ENCODE measurements at regions not wholly inside any gene's neighbourhood (a gene's known extent, or its start where the extent isn't known, plus 50 kb on each side); places are given as distances from the start of the nearest gene placed in this dataset.
"Not testable (repeated sequence)": the region's sequence is repeated elsewhere in the genome, so short reads cannot be mapped to it uniquely, and the experiment has no call there.

DNA sequence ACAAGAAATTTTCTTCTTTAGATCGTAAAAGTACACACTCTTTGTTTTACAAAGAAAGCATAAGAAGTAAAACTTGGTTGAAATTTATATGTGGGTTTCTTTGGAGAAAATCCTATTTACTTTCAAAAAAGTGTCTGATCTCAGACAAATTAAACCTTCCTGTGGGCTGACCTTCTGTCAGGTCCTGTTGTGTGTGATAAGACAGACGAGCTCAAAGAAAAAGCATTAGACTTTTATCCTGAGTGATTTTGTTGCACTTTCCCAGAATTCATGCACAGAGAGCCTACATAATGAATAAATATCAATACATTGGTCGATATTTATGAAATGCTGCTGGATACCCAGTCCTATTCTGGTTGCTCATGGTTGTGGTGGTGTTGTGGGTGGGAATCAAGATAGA, 302.1 kb upstream of the SYNCRIP start:
- Histone ChIP-seq H3K27me3 (ENCODE audit: control insufficient read depth in 1 of 2, insufficient read depth in 2 of 2, low read length in 2 of 2) (no peaks in the 10 kb centered on the region), H3K9ac (ENCODE audit: low read length in 2 of 2) (no peak overlapping the region), H3K9me3 (ENCODE audit: control insufficient read depth in 2 of 2, low read length in 2 of 2) (no peaks in the 10 kb centered on the region), H3K27ac (ENCODE audit: low read length) (no peak overlapping the region), H3K36me3 (ENCODE audit: control insufficient read depth in 2 of 2, insufficient read depth in 2 of 2, low read length in 2 of 2) (no peaks in the 10 kb centered on the region), H3K4me1 (ENCODE audit: control insufficient read depth, insufficient read depth, low read length) (no peaks in the 10 kb centered on the region), H3K4me3 (ENCODE audit: low read length in 2 of 2) (no peak overlapping the region)

DNA sequence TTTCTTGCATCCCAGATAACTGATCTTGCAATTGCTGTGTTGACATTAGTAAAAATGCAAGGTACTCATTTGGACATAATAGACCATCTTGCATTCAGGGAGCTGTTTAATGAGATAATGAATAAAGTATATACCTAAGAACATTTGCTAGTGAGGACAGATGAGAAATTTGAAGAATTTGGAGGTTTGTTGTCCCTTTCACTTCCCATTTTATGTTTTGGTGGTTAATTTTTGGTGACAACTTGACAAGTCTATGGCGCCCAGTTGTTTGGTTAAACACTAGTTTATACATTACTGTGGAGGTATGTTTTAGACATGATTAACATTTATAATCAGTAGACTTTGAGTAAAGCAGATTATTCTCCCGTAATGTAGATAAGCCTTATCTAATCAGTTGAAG, 300.2 kb upstream of the SYNCRIP start:
- no peaks in the 10 kb centered on the region for H3K27me3 ChIP-seq (ENCODE audit: control insufficient read depth in 1 of 2, insufficient read depth in 2 of 2, low read length in 2 of 2)
- H3K4me1 ChIP-seq (ENCODE audit: control insufficient read depth, insufficient read depth, low read length), result no peaks in the 10 kb centered on the region
- no peak overlapping the region for H3K4me3 ChIP-seq (ENCODE audit: low read length in 2 of 2)
- no peak overlapping the region for H3K9ac ChIP-seq (ENCODE audit: low read length in 2 of 2)
- H3K9me3 ChIP-seq (ENCODE audit: control insufficient read depth in 2 of 2, low read length in 2 of 2), result no peaks in the 10 kb centered on the region
- H3K36me3 ChIP-seq (ENCODE audit: control insufficient read depth in 2 of 2, insufficient read depth in 2 of 2, low read length in 2 of 2), result no peaks in the 10 kb centered on the region
- H3K27ac ChIP-seq (ENCODE audit: low read length), result no peak overlapping the region

DNA sequence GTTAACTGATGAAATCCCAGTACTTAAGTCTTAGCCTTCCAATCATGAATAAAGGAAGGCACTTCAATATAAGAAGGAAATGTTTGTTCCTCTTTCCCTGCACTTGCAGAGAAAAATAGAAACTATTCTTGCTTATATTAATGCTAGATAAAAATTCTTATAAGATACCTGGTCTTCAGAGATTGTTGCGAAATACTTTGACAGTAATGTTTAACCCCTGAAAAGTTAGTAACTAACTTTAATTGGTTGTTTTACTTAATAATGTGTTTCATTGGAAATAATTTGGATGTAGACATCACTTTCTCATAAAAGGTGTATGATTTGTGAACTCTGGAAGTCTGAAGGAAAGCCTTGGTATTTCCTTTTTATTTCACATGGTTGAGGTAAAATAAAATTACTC, 294.2 kb upstream of the SYNCRIP start:
- Histone ChIP-seq H3K4me1 (ENCODE audit: control insufficient read depth, insufficient read depth, low read length) (no peaks in the 10 kb centered on the region), H3K27me3 (ENCODE audit: control insufficient read depth in 1 of 2, insufficient read depth in 2 of 2, low read length in 2 of 2) (no peaks in the 10 kb centered on the region), H3K9ac (ENCODE audit: low read length in 2 of 2) (no peak overlapping the region), H3K9me3 (ENCODE audit: control insufficient read depth in 2 of 2, low read length in 2 of 2) (peaks cover 0 to 3% of the 10 kb centered on the region in 2 donors), H3K4me3 (ENCODE audit: low read length in 2 of 2) (no peak overlapping the region), H3K27ac (ENCODE audit: low read length) (no peak overlapping the region), H3K36me3 (ENCODE audit: control insufficient read depth in 2 of 2, insufficient read depth in 2 of 2, low read length in 2 of 2) (no peaks in the 10 kb centered on the region)

DNA sequence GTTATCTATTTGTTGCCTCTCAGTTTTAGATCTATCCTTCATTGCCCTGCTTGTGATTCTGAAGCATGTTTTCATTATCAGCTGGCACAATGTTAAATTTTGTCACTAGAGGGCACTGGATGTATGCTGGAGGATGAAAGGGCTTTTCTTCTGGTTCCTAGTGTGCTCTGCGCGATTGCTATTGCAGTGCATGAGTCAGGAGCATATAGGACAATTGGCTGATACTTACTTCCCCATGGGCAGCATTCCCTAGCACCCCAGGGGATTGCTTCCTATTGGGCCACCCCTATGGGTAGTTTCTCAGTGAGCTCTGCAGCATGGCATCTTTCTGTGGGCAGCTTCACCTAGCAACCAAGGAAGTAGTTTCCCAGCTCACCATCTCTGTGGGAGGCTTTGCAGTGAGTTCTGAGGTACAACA, 280.3 kb upstream of the SYNCRIP start:
- H3K4me1 ChIP-seq (ENCODE audit: control insufficient read depth, insufficient read depth, low read length), result no peaks in the 10 kb centered on the region
- H3K36me3 ChIP-seq (ENCODE audit: control insufficient read depth in 2 of 2, insufficient read depth in 2 of 2, low read length in 2 of 2), result no peaks in the 10 kb centered on the region
- no peak overlapping the region for H3K27ac ChIP-seq (ENCODE audit: low read length)
- no peak overlapping the region for H3K4me3 ChIP-seq (ENCODE audit: low read length in 2 of 2)
- H3K9ac ChIP-seq (ENCODE audit: low read length in 2 of 2), result no peak overlapping the region
- no peaks in the 10 kb centered on the region for H3K27me3 ChIP-seq (ENCODE audit: control insufficient read depth in 1 of 2, insufficient read depth in 2 of 2, low read length in 2 of 2)
- no peaks in the 10 kb centered on the region for H3K9me3 ChIP-seq (ENCODE audit: control insufficient read depth in 2 of 2, low read length in 2 of 2)

DNA sequence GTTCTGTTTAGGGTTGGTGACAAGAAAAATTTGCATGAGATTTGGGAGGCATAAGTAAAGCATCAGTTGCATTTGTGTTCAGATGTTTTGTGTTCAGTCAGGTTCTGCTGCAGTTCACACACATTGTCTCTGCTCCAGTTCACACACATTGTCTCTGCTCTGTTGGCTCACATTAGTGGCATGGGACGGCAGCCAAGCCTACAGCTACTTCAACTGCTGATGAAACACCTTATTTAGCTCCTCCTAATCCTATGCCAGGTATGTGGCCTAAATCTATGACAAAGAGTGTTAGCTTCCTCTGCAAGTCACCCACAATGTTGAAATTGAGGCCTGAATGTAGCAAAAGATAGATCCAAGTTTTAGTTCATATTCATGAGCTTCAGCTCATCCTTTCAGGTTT, 278.1 kb upstream of the SYNCRIP start:
- H3K36me3 ChIP-seq (ENCODE audit: control insufficient read depth in 2 of 2, insufficient read depth in 2 of 2, low read length in 2 of 2), result no peaks in the 10 kb centered on the region
- H3K4me3 ChIP-seq (ENCODE audit: low read length in 2 of 2), result no peak overlapping the region
- no peaks in the 10 kb centered on the region for H3K9me3 ChIP-seq (ENCODE audit: control insufficient read depth in 2 of 2, low read length in 2 of 2)
- H3K4me1 ChIP-seq (ENCODE audit: control insufficient read depth, insufficient read depth, low read length), result no peaks in the 10 kb centered on the region
- no peak overlapping the region for H3K9ac ChIP-seq (ENCODE audit: low read length in 2 of 2)
- no peak overlapping the region for H3K27ac ChIP-seq (ENCODE audit: low read length)
- no peaks in the 10 kb centered on the region for H3K27me3 ChIP-seq (ENCODE audit: control insufficient read depth in 1 of 2, insufficient read depth in 2 of 2, low read length in 2 of 2)

DNA sequence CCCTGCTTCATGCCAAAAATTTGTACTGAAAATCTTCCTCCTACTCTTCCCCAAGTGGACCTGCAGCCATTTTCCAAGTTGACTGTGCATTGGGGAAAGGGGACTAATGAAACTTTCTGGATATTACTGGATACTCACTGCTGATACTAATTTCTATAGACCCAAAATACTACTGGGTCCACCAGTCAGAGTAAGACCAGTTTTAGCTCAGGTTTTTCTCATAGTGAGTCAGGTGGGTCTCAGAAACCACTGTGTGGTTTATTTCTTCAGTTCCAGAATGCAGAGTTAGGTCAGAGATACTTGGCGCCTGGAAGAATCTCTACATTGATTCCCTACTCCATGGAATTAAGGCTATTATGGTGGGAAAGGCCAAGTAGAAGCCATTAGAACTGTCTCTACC, 274.8 kb upstream of the SYNCRIP start:
- H3K4me1 ChIP-seq (ENCODE audit: control insufficient read depth, insufficient read depth, low read length), result no peaks in the 10 kb centered on the region
- no peak overlapping the region for H3K9ac ChIP-seq (ENCODE audit: low read length in 2 of 2)
- no peak overlapping the region for H3K4me3 ChIP-seq (ENCODE audit: low read length in 2 of 2)
- no peak overlapping the region for H3K27ac ChIP-seq (ENCODE audit: low read length)
- no peaks in the 10 kb centered on the region for H3K36me3 ChIP-seq (ENCODE audit: control insufficient read depth in 2 of 2, insufficient read depth in 2 of 2, low read length in 2 of 2)
- H3K9me3 ChIP-seq (ENCODE audit: control insufficient read depth in 2 of 2, low read length in 2 of 2), result no peaks in the 10 kb centered on the region
- H3K27me3 ChIP-seq (ENCODE audit: control insufficient read depth in 1 of 2, insufficient read depth in 2 of 2, low read length in 2 of 2), result no peaks in the 10 kb centered on the region

DNA sequence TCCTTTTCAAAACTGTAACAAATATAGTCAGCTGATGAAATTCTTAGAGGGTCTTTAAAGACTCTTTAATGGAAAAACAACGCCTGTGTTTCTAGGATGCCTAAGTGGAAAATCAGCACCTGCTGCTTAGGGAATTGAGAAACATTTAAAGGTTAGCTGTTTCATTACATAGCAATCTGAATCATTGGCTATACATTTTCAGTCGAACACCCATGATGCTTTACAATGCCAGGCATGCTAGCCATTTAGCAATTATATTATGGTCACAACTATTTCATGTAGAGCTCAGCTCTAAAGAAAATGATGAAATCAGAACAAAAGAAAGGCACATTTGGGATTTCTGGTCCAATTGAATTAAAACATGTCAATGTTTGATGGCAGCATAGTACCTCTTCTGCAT, 270.3 kb upstream of the SYNCRIP start:
- H3K27me3 ChIP-seq (ENCODE audit: control insufficient read depth in 1 of 2, insufficient read depth in 2 of 2, low read length in 2 of 2), result no peaks in the 10 kb centered on the region

DNA sequence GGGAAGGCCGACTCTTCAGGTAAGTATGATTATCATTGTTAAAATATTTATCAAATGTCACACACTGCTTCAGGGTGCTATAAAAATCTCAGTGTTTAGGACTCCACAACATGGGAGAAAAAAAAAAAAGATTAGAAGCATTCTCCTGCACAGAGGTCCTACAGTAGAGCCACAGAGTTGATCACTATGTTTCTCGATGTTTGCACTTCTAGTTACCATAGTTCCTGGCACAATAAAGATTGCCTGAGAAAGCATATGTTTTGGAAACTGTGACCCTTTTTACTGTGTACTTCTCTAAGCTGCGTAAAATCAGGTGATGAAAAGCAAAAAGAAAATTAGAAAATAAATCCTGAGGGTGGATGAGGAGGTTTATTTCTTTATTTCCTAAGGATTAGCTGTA, 269.9 kb upstream of the SYNCRIP start:
- Histone ChIP-seq H3K9ac (ENCODE audit: low read length in 2 of 2) (no peak overlapping the region), H3K27me3 (ENCODE audit: control insufficient read depth in 1 of 2, insufficient read depth in 2 of 2, low read length in 2 of 2) (no peaks in the 10 kb centered on the region), H3K4me1 (ENCODE audit: control insufficient read depth, insufficient read depth, low read length) (no peaks in the 10 kb centered on the region), H3K9me3 (ENCODE audit: control insufficient read depth in 2 of 2, low read length in 2 of 2) (no peaks in the 10 kb centered on the region), H3K27ac (ENCODE audit: low read length) (no peak overlapping the region), H3K4me3 (ENCODE audit: low read length in 2 of 2) (no peak overlapping the region), H3K36me3 (ENCODE audit: control insufficient read depth in 2 of 2, insufficient read depth in 2 of 2, low read length in 2 of 2) (no peaks in the 10 kb centered on the region)

More for the DNA sequence above, 270.3 kb upstream of the SYNCRIP start:
- H3K4me3 ChIP-seq (ENCODE audit: low read length in 2 of 2), result no peak overlapping the region
- no peaks in the 10 kb centered on the region for H3K4me1 ChIP-seq (ENCODE audit: control insufficient read depth, insufficient read depth, low read length)
- no peaks in the 10 kb centered on the region for H3K36me3 ChIP-seq (ENCODE audit: control insufficient read depth in 2 of 2, insufficient read depth in 2 of 2, low read length in 2 of 2)
- H3K9ac ChIP-seq (ENCODE audit: low read length in 2 of 2), result no peak overlapping the region
- no peak overlapping the region for H3K27ac ChIP-seq (ENCODE audit: low read length)
- no peaks in the 10 kb centered on the region for H3K9me3 ChIP-seq (ENCODE audit: control insufficient read depth in 2 of 2, low read length in 2 of 2)

DNA sequence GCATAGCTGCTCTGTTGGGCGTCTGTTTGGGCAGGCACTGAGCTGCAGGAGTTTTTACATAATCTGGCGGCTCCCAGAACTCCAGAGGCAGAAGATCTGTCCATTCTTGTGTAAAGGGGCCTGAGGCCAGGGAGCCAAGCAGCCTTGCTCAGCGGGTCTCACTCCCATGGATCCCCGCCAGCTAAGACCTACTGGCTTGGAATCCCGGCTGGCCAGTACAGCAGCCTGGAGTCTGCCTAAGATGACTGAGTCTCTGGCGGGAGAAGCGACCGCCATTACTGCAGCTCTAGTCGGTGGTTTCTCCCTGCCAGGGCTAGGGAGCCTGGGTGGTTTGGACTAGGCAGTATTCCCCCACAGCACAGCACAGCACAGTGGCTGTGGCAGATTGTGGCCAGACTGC, 268.4 kb upstream of the SYNCRIP start:
- Histone ChIP-seq H3K27me3 (ENCODE audit: control insufficient read depth in 1 of 2, insufficient read depth in 2 of 2, low read length in 2 of 2) (no peaks in the 10 kb centered on the region), H3K4me1 (ENCODE audit: control insufficient read depth, insufficient read depth, low read length) (no peaks in the 10 kb centered on the region), H3K9ac (ENCODE audit: low read length in 2 of 2) (no peak overlapping the region), H3K4me3 (ENCODE audit: low read length in 2 of 2) (no peak overlapping the region), H3K27ac (ENCODE audit: low read length) (no peak overlapping the region), H3K9me3 (ENCODE audit: control insufficient read depth in 2 of 2, low read length in 2 of 2) (no peaks in the 10 kb centered on the region), H3K36me3 (ENCODE audit: control insufficient read depth in 2 of 2, insufficient read depth in 2 of 2, low read length in 2 of 2) (no peaks in the 10 kb centered on the region)

DNA sequence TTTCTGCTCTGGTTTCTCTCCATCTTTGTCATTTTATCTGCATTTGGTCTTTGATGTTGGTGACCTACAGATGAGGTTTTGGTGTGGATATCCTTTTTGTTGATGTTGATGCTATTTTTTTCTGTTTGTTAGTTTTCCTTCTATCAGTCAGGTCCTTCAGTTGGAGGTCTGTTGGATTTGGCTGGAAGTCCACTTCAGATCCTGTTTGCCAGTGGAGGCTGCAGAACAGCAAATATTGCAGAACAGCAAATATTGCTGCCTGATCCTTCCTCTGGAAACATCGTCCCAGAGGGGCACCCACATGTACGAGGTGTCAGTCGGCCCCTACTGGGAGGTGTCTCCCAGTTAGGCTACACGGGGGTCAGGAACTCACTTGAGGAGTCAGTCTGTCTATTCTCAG, 265.4 kb upstream of the SYNCRIP start:
- not testable (repeated sequence) for H3K9ac ChIP-seq (ENCODE audit: low read length in 2 of 2); H3K4me1 ChIP-seq (ENCODE audit: control insufficient read depth, insufficient read depth, low read length); H3K36me3 ChIP-seq (ENCODE audit: control insufficient read depth in 2 of 2, insufficient read depth in 2 of 2, low read length in 2 of 2); H3K27me3 ChIP-seq (ENCODE audit: control insufficient read depth in 1 of 2, insufficient read depth in 2 of 2, low read length in 2 of 2); H3K9me3 ChIP-seq (ENCODE audit: control insufficient read depth in 2 of 2, low read length in 2 of 2); H3K27ac ChIP-seq (ENCODE audit: low read length); H3K4me3 ChIP-seq (ENCODE audit: low read length in 2 of 2)

DNA sequence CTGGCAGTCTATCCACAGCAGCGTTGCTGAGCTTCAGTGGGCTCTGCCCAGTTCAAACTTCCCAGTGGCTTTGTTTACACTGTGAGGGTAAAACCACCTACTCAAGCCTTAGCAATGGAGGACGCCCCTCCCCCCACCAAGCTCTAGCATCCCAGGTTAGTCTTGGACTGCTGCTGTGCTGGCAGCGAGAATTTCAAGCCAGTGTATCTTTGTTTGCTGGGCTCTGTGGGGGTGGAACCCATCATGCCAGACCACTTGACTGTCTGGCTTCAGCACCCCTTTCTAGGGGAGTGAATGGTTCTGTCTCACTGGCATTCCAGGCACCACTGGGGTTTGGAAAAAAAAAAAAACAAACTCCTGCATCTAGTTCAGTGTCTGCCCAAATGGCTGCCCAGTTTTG, 249.7 kb upstream of the SYNCRIP start:
- Histone ChIP-seq H3K4me1 (ENCODE audit: control insufficient read depth, insufficient read depth, low read length) (no peaks in the 10 kb centered on the region), H3K9me3 (ENCODE audit: control insufficient read depth in 2 of 2, low read length in 2 of 2) (peaks cover 0 to 5% of the 10 kb centered on the region in 2 donors), H3K36me3 (ENCODE audit: control insufficient read depth in 2 of 2, insufficient read depth in 2 of 2, low read length in 2 of 2) (no peaks in the 10 kb centered on the region), H3K27ac (ENCODE audit: low read length) (no peak overlapping the region), H3K9ac (ENCODE audit: low read length in 2 of 2) (no peak overlapping the region), H3K27me3 (ENCODE audit: control insufficient read depth in 1 of 2, insufficient read depth in 2 of 2, low read length in 2 of 2) (no peaks in the 10 kb centered on the region), H3K4me3 (ENCODE audit: low read length in 2 of 2) (no peak overlapping the region)

DNA sequence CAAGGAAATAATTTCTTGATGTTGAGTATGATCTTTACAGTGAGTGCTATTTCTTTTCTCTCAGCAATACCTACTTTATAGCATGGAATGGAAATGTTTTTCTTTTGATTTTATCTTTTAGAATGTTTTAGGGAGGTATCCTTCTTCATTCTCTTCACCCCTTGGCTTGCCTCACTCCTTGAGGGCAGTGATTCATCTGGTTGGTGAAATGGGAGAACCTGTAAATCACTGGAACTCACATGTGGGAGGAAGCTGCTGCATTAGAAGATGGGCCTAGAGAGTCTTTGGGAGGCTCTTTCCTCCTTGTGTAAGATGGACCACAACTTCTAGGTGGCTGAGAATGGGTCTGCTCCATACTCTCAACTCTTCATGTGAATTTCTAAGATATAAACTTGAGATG, 244.8 kb upstream of the SYNCRIP start:
- Histone ChIP-seq H3K4me3 (ENCODE audit: low read length in 2 of 2) (no peak overlapping the region), H3K4me1 (ENCODE audit: control insufficient read depth, insufficient read depth, low read length) (no peaks in the 10 kb centered on the region), H3K36me3 (ENCODE audit: control insufficient read depth in 2 of 2, insufficient read depth in 2 of 2, low read length in 2 of 2) (no peaks in the 10 kb centered on the region), H3K9me3 (ENCODE audit: control insufficient read depth in 2 of 2, low read length in 2 of 2) (no peaks in the 10 kb centered on the region), H3K27ac (ENCODE audit: low read length) (no peak overlapping the region), H3K9ac (ENCODE audit: low read length in 2 of 2) (no peak overlapping the region), H3K27me3 (ENCODE audit: control insufficient read depth in 1 of 2, insufficient read depth in 2 of 2, low read length in 2 of 2) (no peaks in the 10 kb centered on the region)
